Keratinocyte (primary cell): ENCODE measurements at regions not wholly inside any gene's neighbourhood (a gene's known extent, or its start where the extent isn't known, plus 50 kb on each side); places are given as distances from the start of the nearest gene placed in this dataset.
A peak's percentile ranks its signal among the peaks of the same experiment; 100 is the strongest.

Experiments used
- DNase-seq: peaks from one replicate; pipeline ENCODE4 v3.0.0-alpha.2; 2011; ENCODE audit warnings: low read depth, missing footprints, low spot score
- FAIRE-seq: peaks from 2 replicates; lab custom pipeline; 2011; peaks lifted over from hg19 to GRCh38; lab: Jason Lieb, UNC
- H2AFZ ChIP-seq: 2 replicates; pipeline ENCODE4 v1.6.0; 2012; ENCODE audit warnings: low read length, control low read depth, inconsistent platforms; ENCODE audit not compliant: control insufficient read depth
- H3K27ac ChIP-seq: 2 replicates; pipeline ENCODE4 v1.5.1; 2011; ENCODE audit warnings: low read length; ENCODE audit not compliant: control insufficient read depth, insufficient read depth
- H3K27me3 ChIP-seq: 3 replicates; pipeline ENCODE4 v1.6.0; 2011; ENCODE audit warnings: low read length; ENCODE audit not compliant: control insufficient read depth, insufficient read depth; ENCODE audit errors: extremely low read depth
- H3K36me3 ChIP-seq, 2 experiments: 2 replicates in 1 of 2; 3 replicates in 1 of 2; pipeline ENCODE4 v1.5.1; 2011; ENCODE audit warnings: low read length in 2 of 2, mild to moderate bottlenecking in 1 of 2; ENCODE audit not compliant: control insufficient read depth in 2 of 2, insufficient read depth in 2 of 2; ENCODE audit errors: extremely low read depth in 1 of 2
- H3K4me1 ChIP-seq: 3 replicates; pipeline ENCODE4 v1.5.1; 2011; ENCODE audit warnings: low read length; ENCODE audit not compliant: control insufficient read depth, insufficient read depth; ENCODE audit errors: extremely low read depth
- H3K4me2 ChIP-seq: 3 replicates; pipeline ENCODE4 v1.6.0; 2011; ENCODE audit warnings: low read depth, low read length; ENCODE audit not compliant: control insufficient read depth, insufficient read depth; ENCODE audit errors: extremely low read depth
- H3K4me3 ChIP-seq, 3 experiments: fragments of 200-600 bp in 1 of 3; sonication (generic) in 1 of 3; 2 replicates in 2 of 3; 3 replicates in 1 of 3; pipeline ENCODE4 v1.5.1; 2011 to 2016; ENCODE audit warnings: low read length in 3 of 3, mild to moderate bottlenecking in 3 of 3, control low read depth in 2 of 3, inconsistent platforms in 1 of 3, low read depth in 1 of 3, mixed read lengths in 1 of 3, mixed run types in 1 of 3, moderate library complexity in 1 of 3; ENCODE audit not compliant: control insufficient read depth in 2 of 3, insufficient read depth in 2 of 3; ENCODE audit errors: extremely low read depth in 1 of 3
- H3K79me2 ChIP-seq: 2 replicates; pipeline ENCODE4 v1.6.0; 2012; ENCODE audit warnings: low read length; ENCODE audit not compliant: control insufficient read depth, insufficient read depth
- H3K9ac ChIP-seq: 3 replicates; pipeline ENCODE4 v1.6.0; 2011; ENCODE audit warnings: low read length; ENCODE audit not compliant: control insufficient read depth, insufficient read depth; ENCODE audit errors: extremely low read depth
- H3K9me1 ChIP-seq: 3 replicates; pipeline ENCODE4 v1.6.0; 2011; ENCODE audit warnings: low read length; ENCODE audit not compliant: control insufficient read depth, insufficient read depth; ENCODE audit errors: extremely low read depth
- H3K9me3 ChIP-seq: 2 replicates; pipeline ENCODE4 v1.5.1; 2012; ENCODE audit warnings: low read depth, low read length; ENCODE audit not compliant: control insufficient read depth
- H4K20me1 ChIP-seq: 3 replicates; pipeline ENCODE4 v1.6.0; 2011; ENCODE audit warnings: low read length; ENCODE audit not compliant: control insufficient read depth, insufficient read depth; ENCODE audit errors: extremely low read depth
- EZH2 ChIP-seq: IDR thresholded peaks from one replicate; pipeline ENCODE4 v1.6.1; 2012; ENCODE audit warnings: inconsistent platforms, mild to moderate bottlenecking, low read length, moderate library complexity
- dilution Hi-C: fragments of 300-500 bp; cut with MboI; formaldehyde crosslinking; loops from one replicate; pipeline ENCODE4 v1.7.0; 2020; ENCODE audit warnings: low sequenced_read_pairs; ENCODE audit not compliant: extremely low pct_ligation_motif_present
- TF ChIP-seq, protein P1 (sequence below), 3 experiments: IDR thresholded peaks in 1 of 3; conservative IDR thresholded peaks in 1 of 3; optimal IDR thresholded peaks in 1 of 3; 2 replicates in 2 of 3; 3 replicates in 1 of 3; pipeline versions ENCODE3 to v1.5.1; 2011; ENCODE audit warnings: low read length in 3 of 3, mild to moderate bottlenecking in 3 of 3, moderate library complexity in 2 of 3, control low read depth in 1 of 3, inconsistent platforms in 1 of 3; ENCODE audit not compliant: insufficient read depth in 2 of 3; ENCODE audit errors: extremely low read depth in 1 of 3

DNA sequence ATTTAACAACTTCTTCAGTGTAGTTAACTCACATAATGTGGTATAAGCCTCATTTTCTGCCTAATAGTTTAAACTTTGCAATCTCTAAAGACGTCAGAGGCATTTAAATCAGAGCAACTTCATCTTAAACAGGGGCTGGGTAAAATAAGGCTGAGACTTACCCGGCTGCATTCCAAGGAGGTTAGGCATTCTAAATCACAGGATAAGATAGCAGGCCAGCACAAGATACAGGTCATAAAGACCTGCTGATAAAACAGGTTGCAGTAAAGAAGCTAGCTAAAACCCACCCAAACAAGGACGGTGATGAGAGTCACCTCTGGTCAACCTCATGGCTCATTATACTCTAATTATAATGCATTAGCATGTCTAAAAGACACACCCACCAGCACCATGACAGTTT lies 115.6 kb upstream of the PKP2 start:
- H3K9ac ChIP-seq, result no peak overlapping the region
- no peaks in the 10 kb centered on the region for H4K20me1 ChIP-seq
- H2AFZ ChIP-seq, result no peak overlapping the region
- no peaks in the 10 kb centered on the region for H3K9me3 ChIP-seq
- H3K36me3 ChIP-seq, result no peaks in the 10 kb centered on the region
- no peaks in the 10 kb centered on the region for H3K27me3 ChIP-seq
- no peak for TF ChIP-seq EZH2
- TF ChIP-seq, protein P1, sequence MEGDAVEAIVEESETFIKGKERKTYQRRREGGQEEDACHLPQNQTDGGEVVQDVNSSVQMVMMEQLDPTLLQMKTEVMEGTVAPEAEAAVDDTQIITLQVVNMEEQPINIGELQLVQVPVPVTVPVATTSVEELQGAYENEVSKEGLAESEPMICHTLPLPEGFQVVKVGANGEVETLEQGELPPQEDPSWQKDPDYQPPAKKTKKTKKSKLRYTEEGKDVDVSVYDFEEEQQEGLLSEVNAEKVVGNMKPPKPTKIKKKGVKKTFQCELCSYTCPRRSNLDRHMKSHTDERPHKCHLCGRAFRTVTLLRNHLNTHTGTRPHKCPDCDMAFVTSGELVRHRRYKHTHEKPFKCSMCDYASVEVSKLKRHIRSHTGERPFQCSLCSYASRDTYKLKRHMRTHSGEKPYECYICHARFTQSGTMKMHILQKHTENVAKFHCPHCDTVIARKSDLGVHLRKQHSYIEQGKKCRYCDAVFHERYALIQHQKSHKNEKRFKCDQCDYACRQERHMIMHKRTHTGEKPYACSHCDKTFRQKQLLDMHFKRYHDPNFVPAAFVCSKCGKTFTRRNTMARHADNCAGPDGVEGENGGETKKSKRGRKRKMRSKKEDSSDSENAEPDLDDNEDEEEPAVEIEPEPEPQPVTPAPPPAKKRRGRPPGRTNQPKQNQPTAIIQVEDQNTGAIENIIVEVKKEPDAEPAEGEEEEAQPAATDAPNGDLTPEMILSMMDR (optimal IDR thresholded peaks at IDR 0.05 in 1 of 3, IDR thresholded peaks at IDR 0.05 in 1 of 3, conservative IDR thresholded peaks at IDR 0.05 in 1 of 3; ENCODE audit: extremely low read depth in 1 of 3, insufficient read depth in 2 of 3, low read length in 3 of 3), result no peak
- DNase-seq (peak; percentile 35), FAIRE-seq (peak; percentile 73)
- H3K4me3 ChIP-seq, result peak overlapping the region in 1 of 3 experiments; percentile 15
- no peaks in the 10 kb centered on the region for H3K9me1 ChIP-seq
- H3K27ac ChIP-seq, result no peak overlapping the region
- dilution Hi-C loops, result no loop called here
- peak overlapping the region; percentile 58 for H3K4me2 ChIP-seq
- H3K4me1 ChIP-seq, result peaks cover 16% of the 10 kb centered on the region
- H3K79me2 ChIP-seq, result no peaks in the 10 kb centered on the region

DNA sequence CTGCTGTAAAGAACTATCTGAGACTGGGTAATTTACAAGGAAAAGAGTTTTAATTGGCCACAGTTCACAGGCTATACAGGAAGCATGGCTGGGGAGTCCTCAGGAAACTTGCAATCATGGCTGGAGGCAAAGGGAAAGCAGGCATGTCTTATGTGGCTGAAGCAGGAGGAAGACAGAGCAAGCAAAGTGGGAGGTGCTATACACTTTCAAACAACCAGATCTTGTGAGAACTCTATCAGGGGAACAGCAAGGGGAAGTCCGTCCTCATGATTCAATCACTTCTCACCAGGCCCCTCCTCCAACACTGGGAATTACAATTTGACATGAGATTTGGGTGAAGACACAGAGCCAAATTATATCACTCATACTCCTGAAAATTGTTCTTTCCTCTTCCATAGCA lies 109.5 kb upstream of the PKP2 start:
- H3K9me1 ChIP-seq, result no peaks in the 10 kb centered on the region
- H3K4me2 ChIP-seq, result no peak overlapping the region
- H3K9me3 ChIP-seq, result no peaks in the 10 kb centered on the region
- no peaks in the 10 kb centered on the region for H3K36me3 ChIP-seq
- no peaks in the 10 kb centered on the region for H4K20me1 ChIP-seq
- H3K9ac ChIP-seq, result no peak overlapping the region
- DNase-seq (no peak), FAIRE-seq (no peak)
- no peak overlapping the region for H3K27ac ChIP-seq
- H3K4me3 ChIP-seq, result no peak overlapping the region
- peak overlapping the region; percentile 62 for H2AFZ ChIP-seq
- dilution Hi-C loops, result no loop called here
- no peaks in the 10 kb centered on the region for H3K27me3 ChIP-seq
- no peaks in the 10 kb centered on the region for H3K79me2 ChIP-seq
- TF ChIP-seq, protein P1 (optimal IDR thresholded peaks at IDR 0.05 in 1 of 3, IDR thresholded peaks at IDR 0.05 in 1 of 3, conservative IDR thresholded peaks at IDR 0.05 in 1 of 3; ENCODE audit: extremely low read depth in 1 of 3, insufficient read depth in 2 of 3, low read length in 3 of 3), result no peak
- no peaks in the 10 kb centered on the region for H3K4me1 ChIP-seq
